Activated T-cell treated with anti-CD3 and anti-CD28 coated beads for 1 hour (primary cell): ENCODE measurements at regions not wholly inside any gene's neighbourhood (a gene's known extent, or its start where the extent isn't known, plus 50 kb on each side); places are given as distances from the start of the nearest gene placed in this dataset.

Experiments used
- DNase-seq: peaks from one replicate; pipeline ENCODE4 v3.0.0-alpha.2; 2020; ENCODE audit warnings: low read depth

GRCh38 chr5:72046106-72046505 lies 61.2 kb upstream of the MAP1B start:
- no peak for DNase-seq

GRCh38 chr5:72055636-72056035 lies 51.6 kb upstream of the MAP1B start:
- DNase-seq, result no peak
